Testis (tissue), 2 donors: ENCODE measurements at regions not wholly inside any gene's neighbourhood (a gene's known extent, or its start where the extent isn't known, plus 50 kb on each side); places are given as distances from the start of the nearest gene placed in this dataset.

Source experiments
- CTCF ChIP-seq, 3 experiments: fragments of 450-650 bp in 2 of 3; fragments of 200-600 bp in 1 of 3; sonication (generic) in 1 of 3; IDR thresholded peaks; one replicate each; pipeline ENCODE4 v1.5.1; 2016 to 2019; ENCODE audit warnings: antibody characterized with exemption in 3 of 3, mild to moderate bottlenecking in 2 of 3, moderate library complexity in 1 of 3
- POLR2A ChIP-seq: fragments of 450-650 bp; IDR thresholded peaks from one replicate; pipeline ENCODE4 v1.6.1; 2017; ENCODE audit warnings: antibody characterized with exemption, mild to moderate bottlenecking, moderate library complexity

DNA sequence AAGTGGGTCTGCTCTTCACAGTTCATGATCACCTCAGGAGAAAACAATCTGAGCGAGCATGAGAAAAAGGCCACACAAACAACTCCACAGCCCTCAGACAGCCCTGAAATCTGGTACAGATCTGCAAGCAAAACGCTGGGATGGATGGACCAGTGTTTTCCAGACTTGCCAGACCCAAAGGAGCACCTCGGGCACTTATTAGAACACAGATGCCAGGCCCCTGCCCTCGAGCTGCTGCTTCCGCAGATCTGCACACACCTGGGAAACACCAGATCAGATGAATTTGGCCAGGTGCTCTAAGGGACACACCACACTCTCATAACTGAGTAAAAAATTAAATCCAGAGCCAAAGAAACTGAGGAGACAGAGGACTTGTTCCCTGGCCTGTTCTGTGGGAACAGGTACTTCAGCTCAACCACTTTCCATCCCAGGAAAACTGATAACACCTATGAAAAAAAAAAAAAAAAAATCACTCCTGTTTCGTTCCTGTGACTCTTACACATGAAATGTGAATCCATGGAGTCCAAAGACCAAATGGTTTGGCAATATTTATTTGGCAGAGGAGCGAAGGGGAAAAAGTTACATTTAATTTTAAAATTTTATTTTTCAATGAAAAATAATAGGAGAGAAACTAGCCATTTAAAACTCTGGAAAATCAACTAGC is 202.9 kb upstream of the ESRRG start:
- TF ChIP-seq POLR2A = no peak
- no peak for TF ChIP-seq CTCF (IDR thresholded peaks at IDR 0.05)
